GM21825 (cell line): ENCODE measurements at regions not wholly inside any gene's neighbourhood (a gene's known extent, or its start where the extent isn't known, plus 50 kb on each side); places are given as distances from the start of the nearest gene placed in this dataset.

Experiments used
- ATAC-seq: cut with Tn5 transposase; IDR thresholded peaks from one replicate; pipeline ENCODE4 v1.9.1; 2021; ENCODE audit warnings: mild to moderate bottlenecking, moderate library complexity; ENCODE audit not compliant: unreplicated experiment

GRCh38 chr3:117489663-117490079 is 780.1 kb downstream of the TUSC7 start:
- no peak for ATAC-seq

GRCh38 chr3:117490716-117491115 is 781.1 kb downstream of the TUSC7 start:
- no peak for ATAC-seq

- no peak for ATAC-seq
These were observed 786.0 kb downstream of the TUSC7 start for GRCh38 chr3:117495620-117496019.

- no peak for ATAC-seq
These were observed 789.8 kb downstream of the TUSC7 start for GRCh38 chr3:117499189-117499870.

GRCh38 chr3:117507958-117508357 is 798.4 kb downstream of the TUSC7 start:
- no peak for ATAC-seq

GRCh38 chr3:117509858-117510257 is 800.3 kb downstream of the TUSC7 start:
- no peak for ATAC-seq

GRCh38 chr3:117510396-117510795 is 800.8 kb downstream of the TUSC7 start:
- no peak for ATAC-seq

GRCh38 chr3:117512975-117513374 is 803.4 kb downstream of the TUSC7 start:
- no peak for ATAC-seq

- ATAC-seq, result no peak
These were observed 805.7 kb downstream of the TUSC7 start for GRCh38 chr3:117515309-117515708.

GRCh38 chr3:117518364-117518763 is 808.8 kb downstream of the TUSC7 start:
- ATAC-seq, result no peak

- no peak for ATAC-seq
These were observed 810.2 kb downstream of the TUSC7 start for GRCh38 chr3:117519776-117520175.

- ATAC-seq, result no peak
These were observed 811.0 kb downstream of the TUSC7 start for GRCh38 chr3:117520582-117520981.

GRCh38 chr3:117523418-117523817 is 813.8 kb downstream of the TUSC7 start:
- ATAC-seq, result no peak

GRCh38 chr3:117524890-117525289 is 815.3 kb downstream of the TUSC7 start:
- ATAC-seq, result no peak

- ATAC-seq, result no peak
These were observed 817.0 kb downstream of the TUSC7 start for GRCh38 chr3:117526470-117527079.

GRCh38 chr3:117527346-117527745 is 817.8 kb downstream of the TUSC7 start:
- no peak for ATAC-seq

- ATAC-seq, result no peak
These were observed 819.1 kb downstream of the TUSC7 start for GRCh38 chr3:117528688-117529087.

- ATAC-seq, result no peak
These were observed 821.6 kb downstream of the TUSC7 start for GRCh38 chr3:117531078-117531767.

GRCh38 chr3:117532268-117532667 is 822.7 kb downstream of the TUSC7 start:
- no peak for ATAC-seq

- no peak for ATAC-seq
These were observed 824.6 kb downstream of the TUSC7 start for GRCh38 chr3:117534138-117534537.

- ATAC-seq, result no peak
These were observed 826.4 kb downstream of the TUSC7 start for GRCh38 chr3:117536006-117536405.

- ATAC-seq, result no peak
These were observed 828.4 kb downstream of the TUSC7 start for GRCh38 chr3:117537949-117538348.
